OCI-LY7 (cell line): ENCODE measurements at regions not wholly inside any gene's neighbourhood (a gene's known extent, or its start where the extent isn't known, plus 50 kb on each side); places are given as distances from the start of the nearest gene placed in this dataset.

Source experiments
- EZH2phosphoT487 ChIP-seq: fragments of 200-600 bp; sonication (generic); IDR thresholded peaks from 2 replicates; pipeline ENCODE4 v1.6.1; 2018; ENCODE audit warnings: low read depth, borderline replicate concordance, mild to moderate bottlenecking, mixed run types, antibody characterized with exemption, low read length, moderate library complexity, mixed read lengths
- TF ChIP-seq, protein P1 (sequence below): fragments of 200-600 bp; sonication (generic); conservative IDR thresholded peaks from 2 replicates; pipeline ENCODE4 v1.5.1; 2014; ENCODE audit warnings: mild to moderate bottlenecking, antibody characterized with exemption, low read length, moderate library complexity, mixed read lengths

DNA sequence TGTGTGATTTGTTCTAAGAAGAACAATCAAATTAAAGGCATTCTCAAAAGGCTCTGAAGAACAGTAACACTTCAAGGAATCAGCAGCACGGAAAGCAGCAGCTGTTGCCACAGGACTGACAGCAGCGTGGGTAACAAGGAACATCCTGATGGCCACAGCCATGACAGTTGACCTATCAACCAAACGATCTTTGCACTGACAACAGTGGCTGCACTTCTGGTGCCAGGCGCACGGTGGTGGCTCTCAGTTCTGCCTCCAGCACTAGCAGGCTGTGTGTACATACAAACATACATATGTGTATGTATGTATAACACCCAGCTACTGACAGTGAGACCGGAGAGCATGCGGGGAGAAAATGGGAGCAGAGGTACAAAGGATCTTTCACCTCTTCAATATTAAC lies 114.1 kb downstream of the ZFAND4 start:
- TF ChIP-seq, protein P1, sequence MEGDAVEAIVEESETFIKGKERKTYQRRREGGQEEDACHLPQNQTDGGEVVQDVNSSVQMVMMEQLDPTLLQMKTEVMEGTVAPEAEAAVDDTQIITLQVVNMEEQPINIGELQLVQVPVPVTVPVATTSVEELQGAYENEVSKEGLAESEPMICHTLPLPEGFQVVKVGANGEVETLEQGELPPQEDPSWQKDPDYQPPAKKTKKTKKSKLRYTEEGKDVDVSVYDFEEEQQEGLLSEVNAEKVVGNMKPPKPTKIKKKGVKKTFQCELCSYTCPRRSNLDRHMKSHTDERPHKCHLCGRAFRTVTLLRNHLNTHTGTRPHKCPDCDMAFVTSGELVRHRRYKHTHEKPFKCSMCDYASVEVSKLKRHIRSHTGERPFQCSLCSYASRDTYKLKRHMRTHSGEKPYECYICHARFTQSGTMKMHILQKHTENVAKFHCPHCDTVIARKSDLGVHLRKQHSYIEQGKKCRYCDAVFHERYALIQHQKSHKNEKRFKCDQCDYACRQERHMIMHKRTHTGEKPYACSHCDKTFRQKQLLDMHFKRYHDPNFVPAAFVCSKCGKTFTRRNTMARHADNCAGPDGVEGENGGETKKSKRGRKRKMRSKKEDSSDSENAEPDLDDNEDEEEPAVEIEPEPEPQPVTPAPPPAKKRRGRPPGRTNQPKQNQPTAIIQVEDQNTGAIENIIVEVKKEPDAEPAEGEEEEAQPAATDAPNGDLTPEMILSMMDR = no peak
- TF ChIP-seq EZH2phosphoT487 = no peak
